Psoas muscle (tissue), 7 donors: ENCODE measurements at regions not wholly inside any gene's neighbourhood (a gene's known extent, or its start where the extent isn't known, plus 50 kb on each side); places are given as distances from the start of the nearest gene placed in this dataset.

Experiments used
- ATAC-seq, 4 donors: fragments of 200-7000 bp; cut with Tn5 transposase; one replicate each; pipeline ENCODE4 v1.9.1; 2020; ENCODE audit warnings: moderate library complexity in 3 of 4, mild to moderate bottlenecking in 2 of 4
- DNase-seq, 2 donors: peaks; one replicate each; pipeline ENCODE4 v3.0.0-alpha.2; 2020
- H3K27ac ChIP-seq: fragments of 200-600 bp; one replicate; pipeline ENCODE4 v1.8.0; 2022
- H3K27me3 ChIP-seq, 3 donors: fragments of 200-600 bp in 1 of 3; one replicate each; pipeline versions ENCODE4 v1.6.1 to v1.8.0; 2013 to 2022; ENCODE audit warnings: low read length in 2 of 3, mild to moderate bottlenecking in 2 of 3, moderate library complexity in 1 of 3; ENCODE audit not compliant: insufficient read depth in 3 of 3
- H3K36me3 ChIP-seq, 2 donors: fragments of 200-600 bp in 1 of 2; one replicate each; pipeline versions ENCODE4 v1.6.1 to v1.8.0; 2013 to 2022; ENCODE audit warnings: low read depth in 1 of 2, mild to moderate bottlenecking in 1 of 2, moderate library complexity in 1 of 2; ENCODE audit not compliant: insufficient read depth in 1 of 2
- H3K4me1 ChIP-seq: fragments of 200-600 bp; one replicate; pipeline ENCODE4 v1.8.0; 2022
- H3K4me3 ChIP-seq: fragments of 200-600 bp; one replicate; pipeline ENCODE4 v1.8.0; 2022; ENCODE audit warnings: mild to moderate bottlenecking
- H3K9me3 ChIP-seq: fragments of 200-600 bp; one replicate; pipeline ENCODE4 v1.8.0; 2022
- WGBS, 3 donors: extraction: QIAGEN DNeasy Blood & Tissue Kit; methylation state at CpG; one replicate each; pipeline versions ENCODE4 v1.1.6 to v1.1.7; 2013; 5-methylcytosine and 5-hydroxymethylcytosine counted together
- intact Hi-C, 2 donors: fragments of 100-400 bp; cut with DNase I; formaldehyde crosslinking; loops; one replicate each; pipeline versions ENCODE4 v1.11.0 to v1.14.2; 2022
- TF ChIP-seq, protein P1 (sequence below): fragments of 200-600 bp; IDR thresholded peaks from one replicate; pipeline ENCODE4 v1.8.0; 2022; ENCODE audit warnings: antibody characterized with exemption
- donor health status: healthy with polysubstance abuse.
- donor health status: DM: no; HTN: no; CAD: no; lungs with moderate emphysema.
- donor health status: Bipolar disorder and iron deficiency.
- donor health status: healthy.
- donor health status: DM: yes; HTN: yes; CAD: no.
- donor health status: DM: no; HTN: no; CAD: no.
- donor health status: DM: yes; HTN: yes; CAD: no.

DNA sequence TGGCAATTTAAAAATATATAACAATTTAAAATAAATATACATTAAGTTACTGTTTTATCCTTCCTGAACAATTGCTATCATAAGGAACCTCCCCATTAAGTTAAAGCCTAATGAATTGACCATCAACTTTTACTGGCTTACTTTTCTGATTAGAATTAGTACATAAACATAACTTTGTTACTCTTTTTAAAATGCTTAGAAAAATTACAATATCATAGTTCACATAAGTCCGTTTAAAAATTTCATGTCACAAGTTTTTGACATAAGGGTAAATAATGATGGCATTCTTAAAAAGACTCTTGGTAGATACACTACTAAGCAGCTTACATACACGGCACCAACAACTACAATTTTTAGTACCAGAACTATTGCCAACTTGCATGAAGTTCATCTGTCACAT is 1308.6 kb downstream of the FSCB start:
- Histone ChIP-seq H3K27ac (no peak overlapping the region), H3K4me1 (no peaks in the 10 kb centered on the region), H3K9me3 (no peaks in the 10 kb centered on the region), H3K4me3 (no peak overlapping the region), H3K36me3 (no peaks in the 10 kb centered on the region), H3K27me3 (no peaks in the 10 kb centered on the region)
- TF ChIP-seq, protein P1, sequence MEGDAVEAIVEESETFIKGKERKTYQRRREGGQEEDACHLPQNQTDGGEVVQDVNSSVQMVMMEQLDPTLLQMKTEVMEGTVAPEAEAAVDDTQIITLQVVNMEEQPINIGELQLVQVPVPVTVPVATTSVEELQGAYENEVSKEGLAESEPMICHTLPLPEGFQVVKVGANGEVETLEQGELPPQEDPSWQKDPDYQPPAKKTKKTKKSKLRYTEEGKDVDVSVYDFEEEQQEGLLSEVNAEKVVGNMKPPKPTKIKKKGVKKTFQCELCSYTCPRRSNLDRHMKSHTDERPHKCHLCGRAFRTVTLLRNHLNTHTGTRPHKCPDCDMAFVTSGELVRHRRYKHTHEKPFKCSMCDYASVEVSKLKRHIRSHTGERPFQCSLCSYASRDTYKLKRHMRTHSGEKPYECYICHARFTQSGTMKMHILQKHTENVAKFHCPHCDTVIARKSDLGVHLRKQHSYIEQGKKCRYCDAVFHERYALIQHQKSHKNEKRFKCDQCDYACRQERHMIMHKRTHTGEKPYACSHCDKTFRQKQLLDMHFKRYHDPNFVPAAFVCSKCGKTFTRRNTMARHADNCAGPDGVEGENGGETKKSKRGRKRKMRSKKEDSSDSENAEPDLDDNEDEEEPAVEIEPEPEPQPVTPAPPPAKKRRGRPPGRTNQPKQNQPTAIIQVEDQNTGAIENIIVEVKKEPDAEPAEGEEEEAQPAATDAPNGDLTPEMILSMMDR, result no peak
- intact Hi-C loops, result no loop called here
- DNase-seq, result no peak
- WGBS, 3 donors, result 78 to 89% (median 79%) methylated on average over 2 of the region's 2 CpGs
- ATAC-seq, result no peak

- no peak overlapping the region for H3K27ac ChIP-seq
- ATAC-seq, result no peak
- DNase-seq, result no peak
- no peaks in the 10 kb centered on the region for H3K27me3 ChIP-seq
- no peaks in the 10 kb centered on the region for H3K9me3 ChIP-seq
- TF ChIP-seq, protein P1, result no peak
- no peak overlapping the region for H3K4me3 ChIP-seq
- H3K36me3 ChIP-seq, result no peaks in the 10 kb centered on the region
- intact Hi-C loops, result no loop called here
- no peaks in the 10 kb centered on the region for H3K4me1 ChIP-seq
- WGBS, 3 donors, result 80 to 81% (median 81%) methylated on average over 3 of the region's 3 CpGs
Measured at GRCh38 chr14:43184540-43184939, 1322.5 kb downstream of the FSCB start.

DNA sequence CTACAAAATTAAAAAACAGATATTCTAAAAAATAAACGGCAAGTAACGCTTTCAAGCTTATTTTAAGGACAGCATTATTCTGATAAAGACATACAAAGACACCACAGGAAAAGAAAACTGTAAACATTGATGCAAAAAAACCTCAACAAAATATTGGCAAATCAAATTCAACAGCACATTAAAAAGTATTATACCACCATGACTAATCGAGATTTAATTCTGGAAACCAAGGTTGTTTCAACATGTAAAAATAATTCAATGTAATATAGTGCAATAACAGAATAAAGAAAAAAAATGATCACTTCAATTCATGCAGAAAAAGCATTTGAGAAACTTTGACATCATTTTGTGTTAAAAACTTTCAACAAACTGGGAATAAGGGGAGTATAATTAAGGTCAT is 1323.2 kb downstream of the FSCB start:
- Histone ChIP-seq H3K9me3 (no peaks in the 10 kb centered on the region), H3K4me1 (no peaks in the 10 kb centered on the region), H3K27ac (no peak overlapping the region), H3K27me3 (no peaks in the 10 kb centered on the region), H3K4me3 (no peak overlapping the region), H3K36me3 (no peaks in the 10 kb centered on the region)
- ATAC-seq, result no peak
- WGBS, 3 donors, result 85 to 91% (median 86%) methylated on average over 3 of the region's 3 CpGs
- intact Hi-C loops, result no loop called here
- TF ChIP-seq, protein P1, result no peak
- no peak for DNase-seq

GRCh38 chr14:43175896-43176295 is 1331.2 kb downstream of the FSCB start:
- DNase-seq, result no peak
- no peaks in the 10 kb centered on the region for H3K9me3 ChIP-seq
- H3K27ac ChIP-seq, result no peak overlapping the region
- intact Hi-C loops, result no loop called here
- H3K4me1 ChIP-seq, result no peaks in the 10 kb centered on the region
- H3K4me3 ChIP-seq, result no peak overlapping the region
- TF ChIP-seq, protein P1, result no peak
- no peaks in the 10 kb centered on the region for H3K36me3 ChIP-seq
- no peak for ATAC-seq
- no peaks in the 10 kb centered on the region for H3K27me3 ChIP-seq
- WGBS, 3 donors, result 61 to 77% (median 63%) methylated on average over 2 of the region's 2 CpGs

- no peak for DNase-seq
- H3K9me3 ChIP-seq, result no peaks in the 10 kb centered on the region
- no peak overlapping the region for H3K27ac ChIP-seq
- intact Hi-C loops, result no loop called here
- TF ChIP-seq, protein P1, result no peak
- H3K27me3 ChIP-seq, result no peaks in the 10 kb centered on the region
- H3K36me3 ChIP-seq, result no peaks in the 10 kb centered on the region
- ATAC-seq, result no peak
- H3K4me1 ChIP-seq, result no peaks in the 10 kb centered on the region
- H3K4me3 ChIP-seq, result no peak overlapping the region
Measured at GRCh38 chr14:43172899-43173548, 1334.1 kb downstream of the FSCB start.
